Activated CD4-positive, alpha-beta memory T cell treated with anti-CD3 and anti-CD28 coated beads for 36 hours (primary cell): ENCODE measurements at regions not wholly inside any gene's neighbourhood (a gene's known extent, or its start where the extent isn't known, plus 50 kb on each side); places are given as distances from the start of the nearest gene placed in this dataset.

Source experiments
- CTCF ChIA-PET: fragments of 350-600 bp; sonication (Branson Sonifier 250); formaldehyde crosslinking; loops from one replicate; lab custom pipeline; 2021; ENCODE audit warnings: antibody characterized with exemption, inconsistent platforms; lab: Charles Lee
- POLR2A ChIA-PET: fragments of 350-600 bp; sonication (Branson Sonifier 250); formaldehyde crosslinking; loops from one replicate; lab custom pipeline; 2021; ENCODE audit warnings: antibody characterized with exemption; lab: Charles Lee
- DNase-seq: peaks from one replicate; pipeline ENCODE4 v3.0.0-alpha.2; 2020
- H3K27ac Mint-ChIP-seq: one replicate; pipeline ENCODE4 v1.8.0; 2021; ENCODE audit warnings: mixed read lengths
- H3K27me3 Mint-ChIP-seq: one replicate; pipeline ENCODE4 v1.8.0; 2021; ENCODE audit warnings: mixed read lengths
- H3K36me3 Mint-ChIP-seq: one replicate; pipeline ENCODE4 v1.8.0; 2021; ENCODE audit warnings: mixed read lengths
- H3K4me1 Mint-ChIP-seq: one replicate; pipeline ENCODE4 v1.8.0; 2021; ENCODE audit warnings: low read depth, mixed read lengths
- H3K4me3 Mint-ChIP-seq: one replicate; pipeline ENCODE4 v1.8.0; 2021; ENCODE audit warnings: mild to moderate bottlenecking, mixed read lengths
- H3K9me3 Mint-ChIP-seq: one replicate; pipeline ENCODE4 v1.8.0; 2021; ENCODE audit warnings: mixed read lengths
- intact Hi-C: fragments of 100-400 bp; cut with micrococcal nuclease; formaldehyde crosslinking; loops from one replicate; pipeline ENCODE4 v1.15.1; 2023

GRCh38 chr5:109946610-109947009, 256.9 kb downstream of the MAN2A1 start:
- Mint-ChIP-seq H3K9me3 (no peaks in the 10 kb centered on the region), H3K27me3 (peaks cover 3% of the 10 kb centered on the region), H3K36me3 (no peaks in the 10 kb centered on the region), H3K4me1 (peaks cover 20% of the 10 kb centered on the region), H3K4me3 (no peak overlapping the region), H3K27ac (no peak overlapping the region)
- no peak for DNase-seq
- CTCF ChIA-PET, result no interaction called here
- POLR2A ChIA-PET, result no interaction called here
- intact Hi-C loops, result no loop called here

GRCh38 chr5:109947667-109948066, 257.9 kb downstream of the MAN2A1 start:
- POLR2A ChIA-PET, result no interaction called here
- CTCF ChIA-PET, result no interaction called here
- intact Hi-C loops, result no loop called here
- H3K27me3 Mint-ChIP-seq, result peaks cover 3% of the 10 kb centered on the region
- no peak for DNase-seq
- H3K4me1 Mint-ChIP-seq, result peaks cover 20% of the 10 kb centered on the region
- no peaks in the 10 kb centered on the region for H3K9me3 Mint-ChIP-seq
- no peaks in the 10 kb centered on the region for H3K36me3 Mint-ChIP-seq
- H3K27ac Mint-ChIP-seq, result no peak overlapping the region
- H3K4me3 Mint-ChIP-seq, result no peak overlapping the region

- ChIA-PET POLR2A (no interaction called here), CTCF (no interaction called here)
- intact Hi-C loops, result no loop called here
- no peaks in the 10 kb centered on the region for H3K36me3 Mint-ChIP-seq
- peaks cover 3% of the 10 kb centered on the region for H3K27me3 Mint-ChIP-seq
- H3K4me3 Mint-ChIP-seq, result no peak overlapping the region
- no peak overlapping the region for H3K27ac Mint-ChIP-seq
- no peak for DNase-seq
- peaks cover 9% of the 10 kb centered on the region for H3K4me1 Mint-ChIP-seq
- no peaks in the 10 kb centered on the region for H3K9me3 Mint-ChIP-seq
Measured at GRCh38 chr5:109950634-109951033, 260.9 kb downstream of the MAN2A1 start.

- no peaks in the 10 kb centered on the region for H3K36me3 Mint-ChIP-seq
- H3K4me1 Mint-ChIP-seq, result peaks cover 4% of the 10 kb centered on the region
- POLR2A ChIA-PET, result no interaction called here
Measured at GRCh38 chr5:109951348-109951747, 261.6 kb downstream of the MAN2A1 start.

GRCh38 chr5:109951758-109952157, 262.0 kb downstream of the MAN2A1 start:
- CTCF ChIA-PET, result no interaction called here
- intact Hi-C loops, result no loop called here
- Mint-ChIP-seq H3K9me3 (no peaks in the 10 kb centered on the region), H3K4me3 (no peak overlapping the region), H3K27ac (no peak overlapping the region), H3K27me3 (peaks cover 1% of the 10 kb centered on the region), H3K4me1 (peaks cover under 1% of the 10 kb centered on the region), H3K36me3 (no peaks in the 10 kb centered on the region)
- POLR2A ChIA-PET, result no interaction called here
- no peak for DNase-seq

More at GRCh38 chr5:109951348-109951747, 261.6 kb downstream of the MAN2A1 start:
- Mint-ChIP-seq H3K4me3 (no peak overlapping the region), H3K27me3 (peaks cover 3% of the 10 kb centered on the region), H3K9me3 (no peaks in the 10 kb centered on the region), H3K27ac (no peak overlapping the region)
- CTCF ChIA-PET, result no interaction called here
- intact Hi-C loops, result no loop called here
- DNase-seq, result no peak

GRCh38 chr5:109953761-109954160, 264.0 kb downstream of the MAN2A1 start:
- Mint-ChIP-seq H3K27me3 (no peaks in the 10 kb centered on the region), H3K4me3 (no peak overlapping the region), H3K4me1 (no peaks in the 10 kb centered on the region), H3K27ac (no peak overlapping the region), H3K9me3 (no peaks in the 10 kb centered on the region), H3K36me3 (no peaks in the 10 kb centered on the region)
- ChIA-PET CTCF (no interaction called here), POLR2A (no interaction called here)
- intact Hi-C loops, result no loop called here
- no peak for DNase-seq

- Mint-ChIP-seq H3K4me3 (no peak overlapping the region), H3K9me3 (no peaks in the 10 kb centered on the region), H3K36me3 (no peaks in the 10 kb centered on the region), H3K4me1 (peaks cover 2% of the 10 kb centered on the region), H3K27ac (no peak overlapping the region), H3K27me3 (no peaks in the 10 kb centered on the region)
- intact Hi-C loops, result no loop called here
- ChIA-PET CTCF (no interaction called here), POLR2A (no interaction called here)
- DNase-seq, result no peak
Measured at GRCh38 chr5:109956884-109957283, 267.2 kb downstream of the MAN2A1 start.

GRCh38 chr5:109958082-109958481, 268.4 kb downstream of the MAN2A1 start:
- intact Hi-C loops, result no loop called here
- POLR2A ChIA-PET, result no interaction called here
- CTCF ChIA-PET, result no interaction called here

GRCh38 chr5:109959652-109960051, 269.9 kb downstream of the MAN2A1 start:
- Mint-ChIP-seq H3K4me3 (no peak overlapping the region), H3K9me3 (no peaks in the 10 kb centered on the region), H3K27me3 (no peaks in the 10 kb centered on the region), H3K36me3 (no peaks in the 10 kb centered on the region), H3K4me1 (peaks cover 9% of the 10 kb centered on the region), H3K27ac (no peak overlapping the region)
- CTCF ChIA-PET, result no interaction called here
- no peak for DNase-seq
- POLR2A ChIA-PET, result no interaction called here
- intact Hi-C loops, result no loop called here

More at GRCh38 chr5:109958082-109958481, 268.4 kb downstream of the MAN2A1 start:
- no peak for DNase-seq
- Mint-ChIP-seq H3K4me3 (no peak overlapping the region), H3K4me1 (peaks cover 7% of the 10 kb centered on the region), H3K36me3 (no peaks in the 10 kb centered on the region), H3K9me3 (no peaks in the 10 kb centered on the region), H3K27ac (no peak overlapping the region), H3K27me3 (no peaks in the 10 kb centered on the region)

GRCh38 chr5:109961751-109962150, 272.0 kb downstream of the MAN2A1 start:
- intact Hi-C loops, result no loop called here
- POLR2A ChIA-PET, result no interaction called here

GRCh38 chr5:109962882-109963603, 273.3 kb downstream of the MAN2A1 start:
- Mint-ChIP-seq H3K27ac (no peak overlapping the region), H3K27me3 (no peaks in the 10 kb centered on the region), H3K36me3 (no peaks in the 10 kb centered on the region), H3K4me1 (peaks cover 14% of the 10 kb centered on the region), H3K9me3 (no peaks in the 10 kb centered on the region), H3K4me3 (no peak overlapping the region)
- POLR2A ChIA-PET, result no interaction called here
- no peak for DNase-seq
- intact Hi-C loops, result no loop called here
- CTCF ChIA-PET, result no interaction called here

More at GRCh38 chr5:109961751-109962150, 272.0 kb downstream of the MAN2A1 start:
- CTCF ChIA-PET, result no interaction called here
- Mint-ChIP-seq H3K36me3 (no peaks in the 10 kb centered on the region), H3K9me3 (no peaks in the 10 kb centered on the region), H3K4me1 (peaks cover 14% of the 10 kb centered on the region), H3K4me3 (no peak overlapping the region), H3K27ac (no peak overlapping the region), H3K27me3 (no peaks in the 10 kb centered on the region)
- no peak for DNase-seq

- POLR2A ChIA-PET, result no interaction called here
- Mint-ChIP-seq H3K4me1 (peaks cover 12% of the 10 kb centered on the region), H3K36me3 (no peaks in the 10 kb centered on the region), H3K27me3 (no peaks in the 10 kb centered on the region), H3K27ac (no peak overlapping the region), H3K4me3 (no peak overlapping the region), H3K9me3 (no peaks in the 10 kb centered on the region)
- CTCF ChIA-PET, result no interaction called here
- intact Hi-C loops, result loop anchor here (1.0 to 2.0 kb wide), 2 partner anchors 25 to 91 kb away; no protein-coding TSS in a partner anchor
- DNase-seq, result no peak
Measured at GRCh38 chr5:109964136-109964535, 274.4 kb downstream of the MAN2A1 start.

- no peak for DNase-seq
Measured at GRCh38 chr5:109965634-109966033, 275.9 kb downstream of the MAN2A1 start.

More at GRCh38 chr5:109965634-109966033, 275.9 kb downstream of the MAN2A1 start:
- Mint-ChIP-seq H3K4me1 (peaks cover 12% of the 10 kb centered on the region), H3K36me3 (no peaks in the 10 kb centered on the region), H3K27ac (no peak overlapping the region), H3K27me3 (no peaks in the 10 kb centered on the region), H3K9me3 (no peaks in the 10 kb centered on the region), H3K4me3 (no peak overlapping the region)
- POLR2A ChIA-PET, result no interaction called here
- CTCF ChIA-PET, result no interaction called here
- intact Hi-C loops, result loop anchor here (2.0 kb wide), 1 partner anchor 89 kb away; no protein-coding TSS in a partner anchor
